Activated CD4-positive, alpha-beta T cell treated with anti-CD3 and anti-CD28 coated beads, Interleukin-2, amount 10 ng/mL, durations not matched to agents 24 days and 14 days (primary cell): ENCODE measurements at regions not wholly inside any gene's neighbourhood (a gene's known extent, or its start where the extent isn't known, plus 50 kb on each side); places are given as distances from the start of the nearest gene placed in this dataset.

Experiments used
- DNase-seq: peaks from one replicate; pipeline ENCODE4 v3.0.0; 2022
- H3K27ac Mint-ChIP-seq: one replicate; pipeline ENCODE4 v1.8.0; 2022; ENCODE audit warnings: mild to moderate bottlenecking, mixed read lengths
- H3K27me3 Mint-ChIP-seq: one replicate; pipeline ENCODE4 v1.8.0; 2022; ENCODE audit warnings: mixed read lengths
- H3K36me3 Mint-ChIP-seq: one replicate; pipeline ENCODE4 v1.8.0; 2022; ENCODE audit warnings: low read depth, mild to moderate bottlenecking, mixed read lengths
- H3K4me1 Mint-ChIP-seq: one replicate; pipeline ENCODE4 v1.8.0; 2021; ENCODE audit warnings: mixed read lengths
- H3K4me3 Mint-ChIP-seq: one replicate; pipeline ENCODE4 v1.8.0; 2022; ENCODE audit warnings: mild to moderate bottlenecking, moderate library complexity, mixed read lengths
- H3K9me3 Mint-ChIP-seq: one replicate; pipeline ENCODE4 v1.8.0; 2021; ENCODE audit warnings: mixed read lengths
- intact Hi-C: fragments of 100-400 bp; cut with micrococcal nuclease; formaldehyde crosslinking; loops from one replicate; pipeline ENCODE4 v1.15.1; 2023

- no peaks in the 10 kb centered on the region for H3K9me3 Mint-ChIP-seq
- intact Hi-C loops: no loop called here
- no peaks in the 10 kb centered on the region for H3K27me3 Mint-ChIP-seq
- H3K27ac Mint-ChIP-seq: no peak overlapping the region
- H3K36me3 Mint-ChIP-seq: no peaks in the 10 kb centered on the region
- H3K4me1 Mint-ChIP-seq: no peaks in the 10 kb centered on the region
- no peak for DNase-seq
- H3K4me3 Mint-ChIP-seq: no peak overlapping the region
Observed at GRCh38 chr16:55144651-55145050, 179.4 kb upstream of the IRX6 start.

GRCh38 chr16:55145771-55146603, 178.0 kb upstream of the IRX6 start:
- H3K36me3 Mint-ChIP-seq: no peaks in the 10 kb centered on the region
- intact Hi-C loops: no loop called here
- no peaks in the 10 kb centered on the region for H3K27me3 Mint-ChIP-seq
- no peaks in the 10 kb centered on the region for H3K9me3 Mint-ChIP-seq
- DNase-seq: no peak
- H3K4me3 Mint-ChIP-seq: no peak overlapping the region
- no peak overlapping the region for H3K27ac Mint-ChIP-seq
- no peaks in the 10 kb centered on the region for H3K4me1 Mint-ChIP-seq

- H3K4me3 Mint-ChIP-seq: no peak overlapping the region
- H3K9me3 Mint-ChIP-seq: no peaks in the 10 kb centered on the region
- H3K27ac Mint-ChIP-seq: no peak overlapping the region
- no peak for DNase-seq
- no peaks in the 10 kb centered on the region for H3K4me1 Mint-ChIP-seq
- no peaks in the 10 kb centered on the region for H3K27me3 Mint-ChIP-seq
- intact Hi-C loops: no loop called here
- no peaks in the 10 kb centered on the region for H3K36me3 Mint-ChIP-seq
Observed at GRCh38 chr16:55146966-55147365, 177.0 kb upstream of the IRX6 start.

GRCh38 chr16:55147396-55147795, 176.6 kb upstream of the IRX6 start:
- Mint-ChIP-seq H3K4me3 (no peak overlapping the region), H3K4me1 (no peaks in the 10 kb centered on the region), H3K27ac (no peak overlapping the region), H3K9me3 (no peaks in the 10 kb centered on the region), H3K36me3 (no peaks in the 10 kb centered on the region), H3K27me3 (no peaks in the 10 kb centered on the region)
- intact Hi-C loops: no loop called here
- no peak for DNase-seq

- intact Hi-C loops: no loop called here
- no peak for DNase-seq
- Mint-ChIP-seq H3K27ac (no peak overlapping the region), H3K4me3 (no peak overlapping the region), H3K4me1 (no peaks in the 10 kb centered on the region), H3K27me3 (no peaks in the 10 kb centered on the region), H3K9me3 (no peaks in the 10 kb centered on the region), H3K36me3 (no peaks in the 10 kb centered on the region)
Observed at GRCh38 chr16:55149622-55150021, 174.4 kb upstream of the IRX6 start.

GRCh38 chr16:55151561-55152305, 172.3 kb upstream of the IRX6 start:
- no peaks in the 10 kb centered on the region for H3K4me1 Mint-ChIP-seq
- no peak for DNase-seq
- no peaks in the 10 kb centered on the region for H3K36me3 Mint-ChIP-seq
- H3K27me3 Mint-ChIP-seq: no peaks in the 10 kb centered on the region
- H3K9me3 Mint-ChIP-seq: no peaks in the 10 kb centered on the region
- no peak overlapping the region for H3K27ac Mint-ChIP-seq
- no peak overlapping the region for H3K4me3 Mint-ChIP-seq
- intact Hi-C loops: no loop called here

- DNase-seq: no peak
- no peaks in the 10 kb centered on the region for H3K27me3 Mint-ChIP-seq
- no peaks in the 10 kb centered on the region for H3K4me1 Mint-ChIP-seq
- intact Hi-C loops: no loop called here
- H3K27ac Mint-ChIP-seq: no peak overlapping the region
- H3K9me3 Mint-ChIP-seq: no peaks in the 10 kb centered on the region
- no peaks in the 10 kb centered on the region for H3K36me3 Mint-ChIP-seq
- no peak overlapping the region for H3K4me3 Mint-ChIP-seq
Observed at GRCh38 chr16:55152875-55153390, 171.1 kb upstream of the IRX6 start.

GRCh38 chr16:55154262-55154661, 169.7 kb upstream of the IRX6 start:
- no peak overlapping the region for H3K4me3 Mint-ChIP-seq
- no peak overlapping the region for H3K27ac Mint-ChIP-seq
- no peak for DNase-seq
- H3K27me3 Mint-ChIP-seq: no peaks in the 10 kb centered on the region
- intact Hi-C loops: no loop called here
- no peaks in the 10 kb centered on the region for H3K36me3 Mint-ChIP-seq
- H3K9me3 Mint-ChIP-seq: no peaks in the 10 kb centered on the region
- no peaks in the 10 kb centered on the region for H3K4me1 Mint-ChIP-seq

- DNase-seq: no peak
- Mint-ChIP-seq H3K27ac (no peak overlapping the region), H3K36me3 (no peaks in the 10 kb centered on the region), H3K4me1 (no peaks in the 10 kb centered on the region), H3K9me3 (no peaks in the 10 kb centered on the region), H3K27me3 (no peaks in the 10 kb centered on the region), H3K4me3 (no peak overlapping the region)
- intact Hi-C loops: no loop called here
Observed at GRCh38 chr16:55154956-55155355, 169.0 kb upstream of the IRX6 start.

- Mint-ChIP-seq H3K36me3 (no peaks in the 10 kb centered on the region), H3K27me3 (no peaks in the 10 kb centered on the region), H3K4me3 (no peak overlapping the region), H3K4me1 (no peaks in the 10 kb centered on the region), H3K27ac (no peak overlapping the region), H3K9me3 (no peaks in the 10 kb centered on the region)
- DNase-seq: no peak
- intact Hi-C loops: no loop called here
Observed at GRCh38 chr16:55155815-55156214, 168.2 kb upstream of the IRX6 start.

- Mint-ChIP-seq H3K27ac (no peak overlapping the region), H3K4me3 (no peak overlapping the region), H3K9me3 (no peaks in the 10 kb centered on the region), H3K4me1 (no peaks in the 10 kb centered on the region), H3K36me3 (no peaks in the 10 kb centered on the region), H3K27me3 (no peaks in the 10 kb centered on the region)
- intact Hi-C loops: no loop called here
- no peak for DNase-seq
Observed at GRCh38 chr16:55169780-55170179, 154.2 kb upstream of the IRX6 start.

GRCh38 chr16:55171241-55171640, 152.8 kb upstream of the IRX6 start:
- H3K27me3 Mint-ChIP-seq: no peaks in the 10 kb centered on the region
- H3K36me3 Mint-ChIP-seq: no peaks in the 10 kb centered on the region
- no peak overlapping the region for H3K4me3 Mint-ChIP-seq
- no peaks in the 10 kb centered on the region for H3K9me3 Mint-ChIP-seq
- DNase-seq: no peak
- intact Hi-C loops: no loop called here
- H3K4me1 Mint-ChIP-seq: no peaks in the 10 kb centered on the region
- H3K27ac Mint-ChIP-seq: no peak overlapping the region

GRCh38 chr16:55175389-55175788, 148.6 kb upstream of the IRX6 start:
- no peak overlapping the region for H3K27ac Mint-ChIP-seq
- H3K27me3 Mint-ChIP-seq: no peaks in the 10 kb centered on the region
- no peaks in the 10 kb centered on the region for H3K4me1 Mint-ChIP-seq
- no peak overlapping the region for H3K4me3 Mint-ChIP-seq
- H3K36me3 Mint-ChIP-seq: no peaks in the 10 kb centered on the region
- no peak for DNase-seq
- intact Hi-C loops: no loop called here
- no peaks in the 10 kb centered on the region for H3K9me3 Mint-ChIP-seq

GRCh38 chr16:55176901-55177300, 147.1 kb upstream of the IRX6 start:
- H3K4me3 Mint-ChIP-seq: no peak overlapping the region
- intact Hi-C loops: no loop called here
- H3K9me3 Mint-ChIP-seq: no peaks in the 10 kb centered on the region
- H3K27ac Mint-ChIP-seq: no peak overlapping the region
- no peaks in the 10 kb centered on the region for H3K36me3 Mint-ChIP-seq
- DNase-seq: no peak
- no peaks in the 10 kb centered on the region for H3K4me1 Mint-ChIP-seq
- H3K27me3 Mint-ChIP-seq: no peaks in the 10 kb centered on the region
